Stimulated activated CD8-positive, alpha-beta memory T cell treated with anti-CD3 and anti-CD28 coated beads, Interleukin-12 subunit alpha, Interleukin-12 subunit beta, amount 100 ng/mL, for 24 hours (primary cell): ENCODE measurements at regions not wholly inside any gene's neighbourhood (a gene's known extent, or its start where the extent isn't known, plus 50 kb on each side); places are given as distances from the start of the nearest gene placed in this dataset.

Experiments used
- DNase-seq: peaks from one replicate; pipeline ENCODE4 v3.0.0-alpha.2; 2020; ENCODE audit errors: extremely low read depth

DNA sequence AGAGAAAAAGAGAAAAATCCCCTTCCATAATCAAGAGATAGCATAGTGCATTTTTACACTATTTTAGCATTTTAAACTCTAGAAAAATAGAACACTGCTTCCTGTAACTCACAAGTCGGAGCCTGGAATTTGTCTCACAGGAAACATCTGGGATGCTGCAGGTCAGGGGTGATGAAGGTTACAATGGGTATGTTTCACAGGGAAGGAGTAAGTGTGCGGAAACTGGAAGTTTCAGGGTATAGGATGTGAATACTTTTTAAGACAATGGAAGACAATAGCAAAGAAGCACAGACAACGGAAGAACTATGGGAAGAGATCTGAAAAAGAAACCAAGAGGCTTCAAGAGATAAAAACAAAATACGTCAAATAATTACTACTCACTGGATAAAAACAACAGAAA, 361.0 kb upstream of the MARCKS start:
- no peak for DNase-seq

DNA sequence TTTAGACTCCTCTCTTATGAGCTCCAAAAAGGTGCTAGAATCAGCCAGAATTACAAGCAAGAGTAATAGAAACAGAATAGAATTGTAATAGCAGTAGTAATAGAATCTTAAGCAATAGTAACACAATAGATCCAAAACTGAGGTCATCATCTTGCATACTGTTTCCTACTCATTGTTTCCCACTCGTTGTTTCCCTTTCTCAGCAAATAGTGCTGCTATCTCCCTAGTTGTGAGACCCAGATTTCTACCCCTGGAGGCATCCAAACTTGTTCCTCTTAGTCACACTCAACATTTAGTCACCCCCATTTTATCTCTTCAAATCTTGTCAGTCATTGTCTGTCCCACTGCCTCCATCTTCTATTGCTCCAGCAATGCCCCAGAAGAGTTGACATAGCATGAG, 356.9 kb upstream of the MARCKS start:
- no peak for DNase-seq

DNA sequence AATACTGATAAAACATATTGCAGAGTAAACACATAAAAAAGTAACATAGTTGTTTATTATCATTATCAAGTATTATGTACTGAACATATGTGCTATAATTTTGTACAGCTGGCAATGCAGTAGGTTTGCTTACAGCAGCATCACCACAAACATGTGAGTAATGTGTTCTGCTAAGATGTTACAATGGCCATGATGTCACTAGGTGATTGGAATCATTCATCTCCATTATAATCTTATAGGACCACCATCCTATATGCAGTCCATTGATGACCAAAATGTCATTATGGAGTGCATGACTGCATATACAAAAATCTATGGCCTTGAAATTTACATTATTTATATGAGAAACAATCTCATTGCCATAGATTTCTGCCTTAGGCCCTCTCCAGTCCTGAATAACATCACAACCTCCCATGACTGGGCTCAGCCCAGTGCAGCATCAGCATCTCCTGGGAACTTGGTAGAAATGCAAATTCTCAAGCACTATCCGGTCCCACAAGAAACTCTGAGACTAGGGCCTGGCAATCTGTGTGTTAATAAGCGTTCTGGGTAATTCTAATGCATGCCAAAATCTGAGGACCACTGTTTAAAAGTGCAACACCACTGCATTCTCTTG, 352.0 kb upstream of the MARCKS start:
- DNase-seq: no peak

DNA sequence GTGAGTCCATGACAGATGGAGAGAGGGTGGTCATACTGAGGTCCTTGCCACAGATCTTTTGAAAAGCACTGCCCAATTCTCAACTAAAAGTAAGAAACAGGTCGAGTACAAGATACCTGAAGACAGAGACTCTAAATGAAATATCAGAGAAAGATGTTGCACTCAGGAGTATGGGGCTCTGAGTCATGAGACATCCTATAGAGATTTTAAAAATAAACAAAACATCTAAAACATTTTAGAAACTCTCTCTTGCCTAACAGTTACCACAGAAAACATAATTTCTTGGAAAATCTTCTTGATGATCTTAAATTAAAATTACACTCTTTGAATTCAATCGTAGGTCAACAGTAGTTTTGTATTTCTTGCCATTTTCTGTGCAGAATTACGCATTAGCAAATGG, 348.9 kb upstream of the MARCKS start:
- DNase-seq: no peak

DNA sequence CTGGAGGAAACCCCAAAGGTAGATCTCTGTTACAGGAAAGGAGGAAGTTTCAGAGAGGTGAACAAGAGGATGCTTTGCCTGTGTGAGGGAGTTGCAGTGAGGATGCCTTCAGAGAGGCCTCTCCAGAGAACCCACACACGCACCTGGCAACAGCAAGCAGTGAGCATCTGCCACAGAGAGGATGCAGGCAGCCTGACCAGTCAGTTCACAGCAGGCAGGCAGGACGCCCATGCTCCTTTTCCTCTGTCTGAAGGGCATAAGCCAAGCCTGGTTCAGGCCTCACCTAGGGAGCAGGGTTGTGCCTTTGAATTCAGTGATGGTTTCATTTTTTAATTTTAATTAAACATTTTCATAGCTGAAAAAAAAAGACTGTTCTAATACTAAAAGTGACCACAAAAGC, 346.0 kb upstream of the MARCKS start:
- no peak for DNase-seq

DNA sequence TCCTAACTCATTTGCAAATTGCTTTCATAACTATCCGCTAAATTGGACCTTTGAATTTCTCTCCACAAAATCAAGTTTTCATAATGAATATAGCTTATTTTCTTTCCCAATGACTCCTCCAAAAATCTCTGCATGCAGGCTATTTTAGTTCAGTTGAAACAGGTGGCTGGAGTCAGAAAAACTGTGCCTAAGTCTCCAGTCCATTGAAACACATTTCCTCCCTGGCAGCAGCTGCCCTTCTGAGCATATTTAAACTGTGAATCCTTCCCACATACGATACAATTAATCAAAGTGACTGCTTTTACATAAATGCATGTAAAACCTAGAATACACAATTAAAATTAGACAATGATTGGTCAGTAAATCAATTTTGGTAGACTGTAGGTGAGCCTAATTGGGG, 344.6 kb upstream of the MARCKS start:
- DNase-seq: no peak

DNA sequence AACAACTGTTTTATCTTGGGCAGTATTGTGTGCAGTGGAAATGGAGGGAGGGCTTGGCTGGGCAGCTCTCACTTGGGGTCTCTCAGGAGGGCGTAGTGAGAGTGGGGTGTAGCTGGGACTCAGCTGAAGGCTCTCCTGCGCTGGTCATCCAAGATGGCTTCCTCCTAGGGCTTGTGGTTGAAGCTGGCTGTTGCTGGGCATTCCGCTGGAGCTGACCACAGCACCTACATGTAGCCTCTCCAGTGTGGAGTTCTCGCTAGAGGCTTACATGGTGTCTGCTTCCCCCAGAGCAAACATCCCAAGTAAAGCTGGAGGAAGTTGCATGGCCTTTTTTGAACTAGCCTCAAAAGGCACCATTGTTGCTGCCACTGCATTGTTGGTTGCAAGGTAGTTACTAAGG, 344.1 kb upstream of the MARCKS start:
- DNase-seq: no peak

DNA sequence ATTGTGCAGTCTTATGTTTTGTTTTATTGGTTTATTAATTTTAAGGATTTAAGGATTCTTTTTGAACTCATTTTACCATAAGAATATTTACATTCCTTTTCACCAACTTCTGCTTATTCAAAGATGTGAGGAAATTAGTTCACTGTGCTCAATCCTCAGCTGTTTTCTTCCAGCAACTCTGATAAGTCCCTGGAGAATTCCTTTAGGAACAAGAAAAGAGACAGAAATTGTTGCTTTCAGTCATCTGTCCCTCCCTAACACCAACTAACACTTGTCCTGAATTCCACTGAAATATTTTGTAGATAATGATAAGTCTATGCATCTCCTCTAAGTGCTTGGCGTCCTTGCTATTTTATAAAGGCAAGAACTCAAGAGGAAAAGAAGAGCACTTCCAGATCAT, 334.8 kb upstream of the MARCKS start:
- DNase-seq: no peak

DNA sequence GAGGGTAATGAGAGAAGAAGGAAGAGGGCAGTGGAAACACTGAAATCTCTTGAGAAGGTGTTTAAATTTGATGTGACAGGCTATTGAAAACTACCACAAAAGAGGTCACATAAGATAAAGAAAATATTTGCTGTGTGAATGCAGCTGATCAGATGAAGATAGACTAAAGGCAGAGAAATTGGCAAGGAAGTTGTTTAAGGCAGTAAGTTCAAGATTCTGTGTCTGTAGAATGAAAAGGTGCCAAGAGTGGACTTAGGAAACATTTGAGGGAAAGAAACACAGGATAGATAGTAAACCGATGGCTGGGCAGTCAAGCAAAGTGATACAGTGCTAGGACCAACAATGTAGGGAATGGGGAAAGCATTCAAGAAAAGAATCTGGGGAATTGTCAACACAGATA, 332.3 kb upstream of the MARCKS start:
- no peak for DNase-seq

DNA sequence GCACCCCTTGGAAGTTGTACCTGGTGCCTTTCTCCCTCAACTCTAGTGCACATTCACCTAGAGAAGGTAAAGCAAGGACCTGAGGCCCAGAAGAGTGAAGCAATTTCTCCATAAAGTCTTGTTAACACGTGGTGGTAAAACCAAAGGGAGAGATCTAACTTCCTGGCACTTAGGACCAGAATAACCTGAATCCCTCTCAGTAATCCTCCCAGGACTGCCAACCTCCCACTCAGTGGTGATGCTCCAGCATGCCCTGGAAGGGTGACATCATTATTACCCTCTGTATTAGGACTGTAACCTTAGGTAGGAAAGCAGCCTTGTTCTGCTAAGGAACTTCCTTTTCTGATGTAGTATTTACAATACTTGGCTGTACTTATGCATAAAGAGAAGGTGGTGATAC, 330.6 kb upstream of the MARCKS start:
- no peak for DNase-seq

DNA sequence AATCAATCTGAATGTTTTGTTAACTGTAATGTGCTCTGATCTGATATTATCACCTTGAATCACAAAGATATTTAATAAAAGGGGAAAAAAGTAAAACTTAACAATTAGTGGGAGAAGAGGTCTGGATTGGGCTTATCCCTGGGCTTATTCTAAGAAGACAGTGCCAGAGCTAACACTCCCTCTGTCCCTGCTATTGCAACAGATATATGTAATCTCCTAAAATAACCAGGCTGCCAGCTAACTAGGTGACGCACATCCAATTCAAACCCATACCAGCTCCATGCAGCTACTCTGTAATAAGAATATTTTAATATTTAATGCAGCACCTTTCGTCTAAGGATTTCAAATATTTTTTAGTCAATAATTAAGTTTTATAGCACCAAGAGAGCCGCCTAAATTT, 330.1 kb upstream of the MARCKS start:
- no peak for DNase-seq

DNA sequence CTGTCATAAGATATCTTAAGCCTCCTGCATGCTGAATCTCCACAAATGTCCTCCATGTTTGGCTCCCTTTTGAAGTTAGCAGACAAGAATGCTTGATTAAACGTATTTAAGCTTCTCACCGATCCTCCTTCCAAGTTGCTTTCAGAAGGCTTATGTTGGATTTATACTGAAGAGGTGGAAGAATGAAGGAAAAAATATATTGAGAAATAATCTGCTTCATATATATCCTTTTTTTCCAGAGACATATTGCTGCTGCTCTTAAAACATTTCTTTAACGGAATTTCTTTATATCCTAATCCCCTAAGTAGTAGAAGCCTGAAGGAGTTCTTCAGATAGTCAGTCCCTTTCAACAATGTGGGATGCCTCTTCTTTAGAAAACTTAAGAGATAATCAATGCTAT, 329.0 kb upstream of the MARCKS start:
- no peak for DNase-seq

DNA sequence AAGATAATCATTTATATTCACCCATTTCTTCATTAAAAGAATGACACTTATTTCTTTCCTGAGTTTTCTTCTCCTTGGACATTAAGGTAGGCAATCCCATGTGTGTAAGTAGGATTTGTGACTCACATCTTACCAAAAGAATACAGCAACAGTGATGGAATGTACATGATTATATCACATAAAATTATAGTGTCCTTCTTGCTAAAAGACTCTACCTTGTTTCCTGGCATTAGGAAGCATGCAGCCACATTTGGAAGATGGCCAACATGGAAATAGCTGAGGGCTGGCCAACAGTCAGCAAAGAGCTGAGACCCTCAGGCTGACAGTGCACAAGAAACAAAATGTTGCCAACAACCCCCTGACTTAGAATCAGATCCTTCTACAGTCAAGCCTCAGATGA, 327.9 kb upstream of the MARCKS start:
- DNase-seq: no peak

DNA sequence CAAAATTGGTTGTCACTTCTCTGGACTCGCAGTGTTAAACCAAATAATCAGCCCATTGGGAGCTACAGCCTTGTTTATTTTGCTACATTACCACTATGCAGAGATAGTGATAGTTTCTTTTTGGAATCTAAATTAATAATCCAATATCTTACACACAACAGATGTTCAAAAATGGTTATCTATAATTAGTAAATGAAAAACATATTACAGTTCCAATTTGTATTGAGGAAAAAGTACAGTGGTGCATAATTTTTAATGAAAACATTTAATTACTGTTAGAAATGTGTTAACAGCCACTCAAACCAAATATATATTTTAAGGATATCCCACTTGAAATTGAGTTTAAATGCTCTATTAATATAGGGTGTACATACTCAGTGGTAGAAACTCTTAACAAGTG, 327.3 kb upstream of the MARCKS start:
- DNase-seq: no peak

DNA sequence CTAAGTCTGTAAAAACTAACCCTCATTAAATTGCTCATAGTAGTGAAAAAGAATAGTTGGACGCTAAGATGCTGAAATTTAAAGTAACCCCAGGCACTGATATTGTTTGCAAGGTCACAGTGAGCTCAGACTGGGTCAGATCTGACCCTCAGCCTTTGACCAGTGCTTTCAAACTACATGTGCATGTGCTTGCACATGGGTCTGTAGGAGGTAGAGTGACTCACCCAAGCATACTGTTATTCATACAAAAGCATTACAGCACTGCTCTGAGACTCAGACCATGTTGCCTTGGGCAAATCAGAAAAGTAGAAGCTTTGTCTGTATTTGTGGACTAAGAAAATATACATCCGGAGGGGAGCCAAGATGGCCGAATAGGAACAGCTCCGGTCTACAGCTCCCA, 326.4 kb upstream of the MARCKS start:
- no peak for DNase-seq

DNA sequence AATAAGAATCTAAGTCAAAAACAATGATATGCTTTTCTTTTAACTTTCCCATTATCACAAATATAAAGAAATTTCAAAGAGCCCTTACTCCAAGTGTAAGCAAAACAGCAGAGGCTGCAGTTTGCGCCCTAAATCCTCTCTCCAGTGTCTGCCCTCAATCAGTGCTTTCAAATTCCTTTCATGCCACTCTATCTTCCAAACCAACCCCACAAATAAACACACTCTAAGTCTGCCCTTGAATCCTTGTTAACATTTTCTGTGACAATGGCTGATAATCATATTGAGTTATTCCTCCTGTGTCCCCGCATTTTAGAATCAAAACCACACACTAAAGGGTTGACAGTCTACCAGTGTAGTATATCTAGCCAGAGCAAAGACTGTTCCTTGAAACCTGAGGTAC, 317.9 kb upstream of the MARCKS start:
- no peak for DNase-seq

DNA sequence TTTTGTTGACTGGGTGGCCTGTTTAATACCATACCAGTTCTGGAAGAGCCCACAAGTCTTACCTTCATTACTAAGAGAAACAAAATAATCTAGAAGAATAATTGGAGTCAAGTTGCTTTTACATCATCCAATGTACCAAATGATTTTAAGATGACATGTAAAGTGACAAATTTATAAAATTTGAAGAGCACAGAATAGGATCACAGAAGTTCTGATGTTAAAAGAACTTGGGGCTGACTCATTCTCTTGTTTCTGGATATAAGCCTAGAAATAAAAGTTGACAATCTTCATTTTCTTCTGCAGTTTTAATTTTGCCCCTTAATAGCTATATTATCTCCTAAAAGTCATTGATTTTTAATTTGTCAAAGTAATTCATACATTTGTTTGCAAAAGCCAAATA, 317.5 kb upstream of the MARCKS start:
- no peak for DNase-seq

DNA sequence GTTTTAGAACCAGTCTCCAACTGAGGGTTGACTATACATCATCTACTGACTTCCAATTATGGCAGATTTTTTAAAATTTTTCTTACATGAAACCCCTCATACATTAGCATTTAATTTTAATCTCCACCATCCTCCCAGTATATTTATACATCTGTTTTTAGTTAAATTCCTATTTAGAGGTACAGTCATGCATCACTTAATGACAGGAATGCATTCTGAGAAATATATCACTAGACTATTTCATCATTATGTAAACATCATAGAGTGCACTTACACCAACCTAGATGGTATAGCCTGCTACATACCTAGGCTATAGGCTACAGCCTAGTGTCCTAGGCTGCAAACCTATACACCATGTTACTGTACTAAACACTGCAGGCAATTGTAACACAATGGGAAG, 316.7 kb upstream of the MARCKS start:
- no peak for DNase-seq

DNA sequence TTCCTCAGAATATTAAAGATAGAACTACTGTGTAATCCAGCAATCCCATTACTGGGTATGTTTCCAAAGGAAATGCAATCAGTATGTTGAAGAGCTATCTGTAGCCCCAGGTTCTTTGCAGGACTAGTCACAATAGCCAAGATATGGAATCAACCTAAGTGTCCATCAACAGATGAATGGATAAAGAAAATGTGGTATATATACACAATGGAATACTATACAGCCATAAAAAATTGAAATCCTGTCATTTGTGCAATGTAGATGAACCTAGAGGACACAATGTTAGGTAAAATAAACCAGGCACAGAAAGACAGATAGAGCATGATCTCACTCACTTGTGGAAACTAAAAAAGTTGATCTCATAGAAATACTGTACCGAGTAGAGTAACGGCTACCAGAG, 306.0 kb upstream of the MARCKS start:
- no peak for DNase-seq

DNA sequence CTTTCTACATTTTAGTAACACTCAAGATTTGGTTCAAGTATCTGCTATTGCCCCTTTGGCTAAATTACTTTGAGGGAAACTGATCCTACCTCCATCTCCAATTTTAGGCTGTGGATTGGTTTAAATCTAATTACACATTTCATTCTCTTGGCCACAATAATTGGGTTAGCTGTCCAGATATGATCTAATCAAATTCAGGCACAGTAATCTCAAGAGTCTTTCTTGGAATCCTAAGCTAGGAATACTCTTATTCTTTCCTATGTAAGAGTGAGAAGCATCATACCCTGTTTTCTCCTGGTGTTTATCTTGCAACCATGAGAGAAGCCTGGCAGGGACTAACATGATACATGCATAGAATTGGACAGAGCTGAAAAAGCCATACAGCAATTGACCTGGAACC, 300.4 kb upstream of the MARCKS start:
- DNase-seq: no peak

DNA sequence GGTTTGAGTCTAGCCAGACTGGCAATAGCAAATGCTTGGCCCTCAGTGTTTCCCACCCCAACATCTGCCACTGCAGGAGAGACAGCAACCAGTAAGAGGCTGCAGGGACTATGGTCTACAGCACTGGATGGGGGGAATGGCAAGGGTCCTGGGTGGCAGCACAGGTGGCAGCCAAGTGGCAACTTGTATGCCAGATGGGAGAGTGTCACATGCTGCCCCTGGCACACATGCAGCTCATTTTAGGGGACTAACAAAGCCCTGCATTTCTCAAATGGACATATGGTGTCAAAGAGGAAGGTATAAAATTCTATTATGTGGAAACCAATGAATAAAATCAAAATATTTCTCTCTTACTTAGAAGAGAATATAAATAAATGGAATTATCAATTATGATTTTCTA, 298.7 kb upstream of the MARCKS start:
- DNase-seq: no peak

DNA sequence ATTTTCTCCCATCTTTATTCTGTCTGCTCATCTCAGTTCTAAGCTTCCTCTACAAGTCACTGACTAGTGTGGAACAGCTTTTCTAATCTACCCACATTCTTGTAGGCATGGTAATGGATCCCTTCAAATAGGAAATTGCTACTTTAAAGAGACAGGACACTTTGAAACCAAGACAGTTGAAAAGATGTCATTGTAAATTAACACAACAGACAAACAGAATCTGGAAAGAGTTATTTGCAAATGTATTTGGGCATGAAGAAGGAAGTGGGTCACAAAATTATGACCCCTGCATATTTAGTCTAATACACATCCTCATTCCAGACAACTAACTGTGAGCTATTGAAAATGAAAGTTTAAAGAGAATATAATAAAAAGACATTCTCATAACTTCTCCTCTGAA, 298.2 kb upstream of the MARCKS start:
- no peak for DNase-seq

DNA sequence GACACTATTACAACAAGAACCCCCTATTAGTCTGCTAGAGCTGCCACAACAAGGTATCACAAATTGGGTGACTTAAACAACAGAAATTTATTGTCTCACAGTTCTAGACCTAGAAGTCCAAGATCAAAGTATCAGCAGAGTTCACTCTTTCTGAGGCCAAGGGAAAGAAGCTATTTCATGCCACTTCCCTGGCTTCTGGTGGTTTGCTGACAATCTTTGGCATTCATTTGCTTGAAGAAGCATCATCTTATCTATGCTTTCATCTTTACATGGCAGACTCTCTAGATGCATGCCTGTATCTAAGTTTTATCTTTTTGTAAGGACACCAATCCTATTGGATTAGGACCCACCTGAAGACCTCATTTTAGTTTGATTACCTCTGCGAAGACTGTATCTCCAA, 296.8 kb upstream of the MARCKS start:
- DNase-seq: no peak

DNA sequence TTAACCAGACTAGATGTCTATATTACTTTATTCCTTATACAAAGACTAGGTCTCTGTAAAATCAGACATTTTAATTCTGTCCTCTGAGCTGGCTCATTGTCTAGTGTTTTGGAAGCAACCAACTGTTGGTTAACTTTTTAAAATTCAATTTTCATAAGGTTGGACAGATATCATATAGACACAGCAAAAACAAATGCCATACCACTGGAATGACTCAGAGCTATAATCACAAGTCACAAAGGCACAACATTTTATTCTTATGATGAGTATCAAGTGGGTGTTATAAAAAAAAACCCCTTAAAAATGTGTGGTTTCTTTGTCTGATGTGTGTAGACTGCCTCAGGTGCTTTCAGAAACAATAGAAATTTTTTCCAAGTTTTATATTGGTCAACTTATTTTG, 296.2 kb upstream of the MARCKS start:
- no peak for DNase-seq

DNA sequence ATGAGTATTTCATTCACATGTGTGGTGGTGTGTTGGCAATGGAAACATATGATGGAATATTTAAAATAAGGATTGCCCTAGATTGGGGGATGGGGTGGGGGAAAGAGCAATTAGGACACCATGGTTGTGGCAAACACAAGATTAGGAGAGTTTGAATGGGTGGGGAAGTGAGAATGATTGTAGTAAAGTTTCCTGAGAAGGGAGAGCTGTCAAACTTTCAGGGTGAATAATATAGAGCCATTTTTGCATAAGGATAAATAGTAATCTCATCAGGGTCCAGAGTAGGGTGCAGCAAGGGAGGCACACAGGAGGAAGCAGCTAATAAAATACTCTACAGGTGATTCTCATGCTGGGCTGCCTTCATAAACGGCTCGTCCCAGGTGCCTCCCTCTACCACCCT, 294.9 kb upstream of the MARCKS start:
- DNase-seq: no peak
